Endothelial cell (in vitro differentiated cells): ENCODE measurements at regions not wholly inside any gene's neighbourhood (a gene's known extent, or its start where the extent isn't known, plus 50 kb on each side); places are given as distances from the start of the nearest gene placed in this dataset.

ENCODE experiments used
- DNase-seq: peaks from one replicate; pipeline ENCODE4 v3.0.0; 2021; ENCODE audit warnings: low spot score
- H3K27ac Mint-ChIP-seq: one replicate; pipeline ENCODE4 v1.8.0; 2021; ENCODE audit warnings: mixed read lengths, inconsistent platforms; ENCODE audit not compliant: unreplicated experiment
- H3K27me3 Mint-ChIP-seq: one replicate; pipeline ENCODE4 v1.8.0; 2021; ENCODE audit warnings: mild to moderate bottlenecking, moderate library complexity, mixed read lengths, inconsistent platforms; ENCODE audit not compliant: unreplicated experiment
- H3K36me3 Mint-ChIP-seq: one replicate; pipeline ENCODE4 v1.8.0; 2021; ENCODE audit warnings: mild to moderate bottlenecking, low read depth, mixed read lengths, inconsistent platforms; ENCODE audit not compliant: unreplicated experiment
- H3K4me1 Mint-ChIP-seq: one replicate; pipeline ENCODE4 v1.8.0; 2021; ENCODE audit warnings: mild to moderate bottlenecking, mixed read lengths, inconsistent platforms; ENCODE audit not compliant: unreplicated experiment
- H3K4me3 Mint-ChIP-seq: one replicate; pipeline ENCODE4 v1.8.0; 2021; ENCODE audit warnings: mild to moderate bottlenecking, mixed read lengths, inconsistent platforms; ENCODE audit not compliant: unreplicated experiment
- H3K9me3 Mint-ChIP-seq: one replicate; pipeline ENCODE4 v1.8.0; 2021; ENCODE audit warnings: mixed read lengths, inconsistent platforms; ENCODE audit not compliant: unreplicated experiment
- CTCF ChIP-seq: fragments of 200-600 bp; sonication (generic); IDR thresholded peaks from one replicate; pipeline ENCODE4 v1.5.0; 2021; ENCODE audit warnings: antibody characterized with exemption; ENCODE audit not compliant: unreplicated experiment

- no peak overlapping the region for H3K4me3 Mint-ChIP-seq
- H3K27me3 Mint-ChIP-seq: no peaks in the 10 kb centered on the region
- no peaks in the 10 kb centered on the region for H3K4me1 Mint-ChIP-seq
- H3K27ac Mint-ChIP-seq: no peak overlapping the region
- no peak for DNase-seq
- no peaks in the 10 kb centered on the region for H3K9me3 Mint-ChIP-seq
- no peaks in the 10 kb centered on the region for H3K36me3 Mint-ChIP-seq
- TF ChIP-seq CTCF: no peak
Observed at GRCh38 chr18:22765896-22766295, 167.2 kb upstream of the RBBP8 start.

GRCh38 chr18:22767653-22768052, 165.5 kb upstream of the RBBP8 start:
- Mint-ChIP-seq H3K4me3 (no peak overlapping the region), H3K4me1 (no peaks in the 10 kb centered on the region), H3K27me3 (no peaks in the 10 kb centered on the region), H3K27ac (no peak overlapping the region), H3K9me3 (no peaks in the 10 kb centered on the region), H3K36me3 (no peaks in the 10 kb centered on the region)
- no peak for DNase-seq
- no peak for TF ChIP-seq CTCF

- Mint-ChIP-seq H3K36me3 (no peaks in the 10 kb centered on the region), H3K4me3 (no peak overlapping the region), H3K4me1 (no peaks in the 10 kb centered on the region), H3K9me3 (no peaks in the 10 kb centered on the region), H3K27ac (no peak overlapping the region), H3K27me3 (no peaks in the 10 kb centered on the region)
- no peak for TF ChIP-seq CTCF
- no peak for DNase-seq
Observed at GRCh38 chr18:22773944-22774343, 159.2 kb upstream of the RBBP8 start.

GRCh38 chr18:22778996-22779395, 154.1 kb upstream of the RBBP8 start:
- no peaks in the 10 kb centered on the region for H3K9me3 Mint-ChIP-seq
- no peaks in the 10 kb centered on the region for H3K27me3 Mint-ChIP-seq
- TF ChIP-seq CTCF: no peak
- H3K4me3 Mint-ChIP-seq: no peak overlapping the region
- H3K27ac Mint-ChIP-seq: no peak overlapping the region
- H3K4me1 Mint-ChIP-seq: no peaks in the 10 kb centered on the region
- DNase-seq: no peak
- H3K36me3 Mint-ChIP-seq: no peaks in the 10 kb centered on the region

GRCh38 chr18:22783245-22783644, 149.9 kb upstream of the RBBP8 start:
- no peak overlapping the region for H3K4me3 Mint-ChIP-seq
- no peak overlapping the region for H3K27ac Mint-ChIP-seq
- no peak for DNase-seq
- no peaks in the 10 kb centered on the region for H3K36me3 Mint-ChIP-seq
- H3K4me1 Mint-ChIP-seq: no peaks in the 10 kb centered on the region
- H3K9me3 Mint-ChIP-seq: no peaks in the 10 kb centered on the region
- no peak for TF ChIP-seq CTCF
- H3K27me3 Mint-ChIP-seq: peaks cover 1% of the 10 kb centered on the region
